HG02938 (cell line): ENCODE measurements at regions not wholly inside any gene's neighbourhood (a gene's known extent, or its start where the extent isn't known, plus 50 kb on each side); places are given as distances from the start of the nearest gene placed in this dataset.

Experiments
- ATAC-seq: cut with Tn5 transposase; IDR thresholded peaks from one replicate; pipeline ENCODE4 v1.9.1; 2021; ENCODE audit warnings: mild to moderate bottlenecking, moderate library complexity; ENCODE audit not compliant: unreplicated experiment

DNA sequence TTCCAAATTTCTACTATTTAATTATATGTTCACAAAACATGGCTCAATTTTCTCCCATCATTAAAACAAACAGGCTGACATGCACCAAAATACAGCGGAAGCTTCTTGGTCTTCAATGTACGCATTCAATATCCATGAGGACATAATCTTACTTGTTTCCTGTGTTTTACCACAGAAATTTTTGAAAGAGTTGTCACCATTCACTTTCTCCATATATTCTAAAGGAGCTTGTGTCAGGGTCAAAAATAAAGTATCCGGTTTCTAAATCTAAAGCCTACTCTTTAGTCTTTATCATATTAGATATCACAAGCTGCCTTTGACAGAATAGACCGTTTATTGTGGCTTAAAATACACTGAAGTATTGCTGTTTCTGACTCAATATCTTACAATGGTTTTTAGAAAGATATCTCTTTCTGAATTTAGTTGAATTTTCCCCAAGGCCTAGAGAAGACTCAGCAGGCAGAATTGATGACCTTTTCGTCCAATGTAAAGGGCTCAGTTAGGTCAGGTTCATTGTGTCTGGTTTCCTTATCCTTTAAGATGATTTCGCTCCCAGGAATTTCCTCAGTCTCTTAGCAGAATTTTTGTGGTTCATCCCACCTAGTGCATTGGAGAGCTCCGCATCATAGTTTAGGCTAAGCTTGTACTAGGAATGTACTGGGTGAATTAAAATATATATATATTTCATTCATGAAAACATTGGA lies 717.2 kb downstream of the NCAM2 start:
- ATAC-seq, result no peak

DNA sequence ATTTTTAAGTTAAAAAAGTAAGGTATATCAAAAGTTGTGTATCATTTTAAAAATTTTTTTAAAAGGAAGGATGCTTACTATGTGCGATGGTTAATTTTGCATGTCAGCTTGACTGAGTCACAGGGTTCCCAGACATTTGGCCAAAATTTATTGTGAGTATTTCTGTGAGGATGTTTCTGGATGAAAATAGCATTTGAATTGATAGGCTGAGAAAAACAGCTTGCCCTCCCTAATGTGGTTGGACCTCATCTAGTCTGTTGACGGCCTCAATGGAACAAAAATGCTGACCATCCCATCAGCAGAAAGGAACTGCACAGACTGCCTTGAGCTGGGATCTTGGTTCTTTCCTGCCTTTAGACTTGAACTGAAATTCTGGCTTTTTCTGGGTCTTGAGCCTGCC lies 724.5 kb downstream of the NCAM2 start:
- no peak for ATAC-seq

DNA sequence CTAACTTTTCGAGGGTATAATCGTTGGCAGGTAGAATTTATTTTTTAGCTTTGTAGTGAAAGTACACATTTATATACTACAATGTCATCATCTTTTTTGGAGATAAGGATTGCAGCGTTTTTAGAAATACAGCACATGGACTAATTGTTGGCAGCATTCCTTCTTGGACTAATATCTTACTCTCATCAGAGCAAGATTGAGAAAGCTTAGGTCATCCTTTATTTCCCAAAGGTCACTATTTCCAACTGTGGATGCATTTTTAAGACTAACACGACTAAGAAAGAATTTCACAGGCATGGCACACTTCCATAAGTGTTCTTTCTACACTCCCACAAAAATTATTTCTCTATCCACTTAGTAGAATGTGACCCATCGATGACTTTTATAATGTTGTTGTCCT lies 732.3 kb downstream of the NCAM2 start:
- no peak for ATAC-seq

DNA sequence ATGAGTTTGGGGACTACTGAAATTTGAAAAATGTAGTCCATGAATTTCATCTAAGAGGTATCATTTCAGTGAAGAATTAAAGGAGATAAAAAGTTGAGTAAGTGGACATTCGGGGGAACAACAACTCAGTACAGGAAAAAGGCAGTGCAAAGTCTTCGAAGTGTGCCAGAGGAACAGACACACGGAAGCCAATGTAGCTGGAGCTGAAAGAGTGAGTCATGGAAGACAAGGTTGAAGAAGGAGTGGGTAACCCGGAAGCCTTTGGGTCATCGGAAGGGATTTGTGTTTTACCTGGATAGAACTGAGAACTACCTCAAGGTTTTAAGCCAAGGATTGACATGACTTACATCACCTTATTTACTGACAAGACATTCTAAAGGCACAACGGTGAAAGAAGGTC lies 733.4 kb downstream of the NCAM2 start:
- ATAC-seq, result no peak

DNA sequence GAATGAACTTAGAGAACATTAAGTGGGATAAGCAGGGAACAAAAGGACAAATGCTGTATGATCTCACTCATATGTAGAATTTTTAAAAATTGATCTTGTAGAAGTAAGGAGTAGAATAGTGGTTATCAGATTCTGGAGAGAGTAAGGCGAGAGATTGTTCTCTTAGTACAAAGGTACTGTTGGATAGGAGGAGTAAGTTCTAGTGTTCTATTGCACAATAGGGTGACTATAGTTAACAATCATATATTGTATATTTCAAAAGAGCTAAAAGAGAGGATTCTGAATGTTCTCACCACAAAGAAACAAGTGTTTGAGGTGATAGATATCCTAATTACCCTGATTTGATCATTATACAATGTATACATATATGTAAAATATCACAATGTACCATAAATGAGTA lies 735.9 kb downstream of the NCAM2 start:
- ATAC-seq, result no peak

DNA sequence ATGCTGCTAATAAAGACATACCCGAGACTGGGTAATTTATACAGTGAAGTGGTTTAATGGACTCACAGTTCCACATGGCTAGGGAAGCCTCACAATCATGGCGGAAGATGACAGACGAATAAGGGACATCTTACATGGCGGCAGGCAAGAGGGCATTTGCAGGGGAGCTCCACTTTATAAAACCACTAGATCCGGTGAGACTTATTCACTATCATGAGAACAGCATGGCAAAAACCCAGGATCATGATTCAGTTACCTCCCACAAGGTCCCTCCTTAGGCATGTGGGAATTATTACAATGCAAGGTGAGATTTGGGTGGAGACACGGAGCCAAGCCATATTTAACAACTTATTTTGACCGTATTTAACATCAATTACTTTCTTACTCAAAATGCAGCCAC lies 739.0 kb downstream of the NCAM2 start:
- no peak for ATAC-seq

DNA sequence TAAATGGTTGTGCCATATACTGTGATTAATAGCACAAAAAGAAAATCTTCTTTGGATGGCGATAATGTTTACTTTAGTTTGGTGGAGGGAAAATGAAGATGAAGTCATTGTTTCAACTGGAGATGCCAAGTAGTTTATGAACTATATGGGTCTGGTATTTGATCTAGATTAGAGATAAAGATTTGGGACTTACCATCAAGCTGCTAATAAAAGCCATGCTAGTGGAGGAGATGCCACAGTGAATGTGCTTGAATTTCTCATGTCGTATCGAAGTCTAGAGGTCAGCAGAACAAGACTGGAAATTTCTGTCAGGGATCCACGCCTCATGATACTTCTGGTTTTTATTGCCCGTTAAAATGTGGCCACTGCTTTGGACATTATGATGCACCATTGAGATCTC lies 742.0 kb downstream of the NCAM2 start:
- no peak for ATAC-seq

DNA sequence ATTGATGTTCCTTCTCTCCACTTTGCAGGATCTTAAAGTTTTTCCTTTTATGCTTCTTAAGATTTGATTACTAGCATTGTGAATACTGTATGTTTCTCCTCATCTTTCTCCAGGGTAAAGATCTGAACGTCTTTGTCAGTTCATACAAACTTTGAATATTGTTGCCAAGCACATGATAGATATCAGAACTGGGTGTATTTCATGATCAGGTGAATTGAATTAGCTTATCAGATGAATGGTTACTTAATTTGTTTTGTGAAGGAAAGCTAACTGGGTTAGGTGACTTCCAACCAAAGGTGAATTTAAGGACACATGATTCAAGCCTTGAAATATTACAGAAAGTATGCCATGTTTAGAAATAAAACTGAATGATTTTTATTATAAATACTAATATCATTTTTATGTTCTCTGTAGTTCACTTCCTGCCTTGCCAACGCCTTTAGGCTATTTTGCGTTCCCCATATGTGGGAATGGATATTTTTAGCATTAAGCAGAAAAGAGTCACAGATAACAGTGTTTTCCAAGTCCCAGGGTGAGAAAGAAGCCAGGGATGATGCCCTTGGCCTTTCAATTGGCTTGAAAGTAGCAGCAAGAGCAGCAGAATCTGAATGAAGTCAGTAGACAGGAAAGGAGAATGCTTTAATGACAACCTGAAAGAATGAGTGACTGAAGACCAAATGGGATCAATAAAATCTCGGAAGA lies 752.1 kb downstream of the NCAM2 start:
- ATAC-seq, result no peak

DNA sequence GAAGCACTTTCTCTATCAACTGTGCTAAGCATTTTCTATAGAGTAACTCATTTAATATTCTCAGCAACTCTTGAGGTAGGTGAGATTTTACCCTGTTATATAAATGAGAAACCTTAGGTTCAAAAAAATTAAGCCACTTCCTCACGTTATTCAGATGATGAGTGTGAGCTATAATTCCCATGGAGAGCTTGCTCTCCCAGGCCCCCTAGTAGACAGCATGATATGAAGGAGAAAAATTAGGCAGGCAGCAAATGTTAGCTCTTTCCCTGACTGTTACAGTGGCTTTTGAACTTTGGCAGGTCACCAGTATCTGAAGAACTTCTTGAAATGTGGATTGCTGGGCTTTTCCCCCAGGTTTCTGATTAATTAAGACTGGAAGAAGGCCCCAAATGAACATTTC lies 753.1 kb downstream of the NCAM2 start:
- no peak for ATAC-seq

DNA sequence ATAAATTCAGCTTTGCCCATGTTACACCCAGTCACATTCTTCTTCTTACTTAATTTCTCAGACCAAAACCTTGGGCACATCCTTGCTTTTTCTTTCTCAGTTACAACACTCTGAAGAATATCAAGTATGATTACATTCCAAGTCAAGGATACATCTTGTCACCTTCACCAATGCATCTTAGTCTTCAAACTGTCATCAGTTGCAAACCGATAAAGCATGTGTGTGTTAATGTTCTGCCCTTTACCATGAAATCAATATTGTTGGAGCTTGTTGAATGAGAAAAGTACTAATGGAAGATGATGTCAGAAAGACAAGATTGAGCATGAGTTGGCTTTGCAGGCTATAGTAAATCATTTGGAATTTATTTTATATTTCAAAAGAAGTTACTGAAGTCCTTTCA lies 764.6 kb downstream of the NCAM2 start:
- ATAC-seq, result no peak

DNA sequence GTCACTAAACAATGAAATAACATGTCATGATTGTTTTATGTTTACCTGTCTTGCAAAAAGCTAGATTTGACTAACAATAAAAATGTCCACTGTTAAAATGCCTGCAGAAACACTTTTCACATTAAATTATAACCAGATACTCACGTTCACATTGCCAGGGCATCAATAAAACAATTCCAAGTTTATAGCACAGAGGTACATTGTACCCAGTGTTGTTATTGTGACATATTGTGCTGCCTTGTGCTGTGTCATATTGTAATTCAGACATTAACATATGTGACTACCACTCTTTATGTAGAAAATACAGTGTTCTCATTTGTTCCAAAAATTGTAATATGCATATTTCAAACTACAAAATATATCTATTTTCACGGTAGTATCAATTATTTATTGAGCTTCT lies 766.1 kb downstream of the NCAM2 start:
- no peak for ATAC-seq

DNA sequence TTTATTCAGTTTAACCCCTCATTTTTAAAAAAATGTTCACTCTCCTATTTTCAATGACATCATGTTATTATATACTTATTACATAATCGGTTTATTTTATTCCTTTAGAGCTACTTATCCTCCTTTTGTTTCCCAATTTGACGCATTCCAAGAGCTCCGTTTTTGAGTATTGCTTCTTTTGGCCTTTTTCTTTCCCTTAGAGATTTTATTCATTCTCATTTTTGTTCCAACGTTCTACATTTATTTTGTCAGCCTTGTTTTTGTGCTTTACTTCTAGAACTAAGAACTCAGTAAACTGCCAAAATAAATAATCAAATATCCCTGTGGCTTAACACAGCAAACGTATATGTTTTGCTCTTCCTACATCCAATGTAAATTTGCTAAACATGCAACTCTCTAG lies 769.1 kb downstream of the NCAM2 start:
- ATAC-seq, result no peak

DNA sequence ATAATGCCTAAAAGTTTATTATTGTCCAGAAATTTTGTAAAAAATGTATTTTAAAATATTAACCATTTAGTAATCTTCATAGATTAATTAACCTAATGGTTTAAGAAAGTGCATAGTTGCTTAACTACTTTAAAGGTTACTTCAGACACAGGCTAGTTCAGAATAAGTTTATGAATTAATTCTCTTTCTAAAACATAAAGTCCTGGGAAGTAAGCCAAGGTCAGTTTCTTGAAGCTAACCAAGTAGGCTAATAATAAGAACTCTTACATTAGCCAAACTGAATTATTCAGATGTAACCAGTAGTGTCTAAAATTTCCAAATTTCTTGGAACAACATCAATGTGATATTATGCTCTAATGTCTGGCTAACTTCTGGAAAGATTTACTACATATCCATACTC lies 790.4 kb downstream of the NCAM2 start:
- no peak for ATAC-seq

DNA sequence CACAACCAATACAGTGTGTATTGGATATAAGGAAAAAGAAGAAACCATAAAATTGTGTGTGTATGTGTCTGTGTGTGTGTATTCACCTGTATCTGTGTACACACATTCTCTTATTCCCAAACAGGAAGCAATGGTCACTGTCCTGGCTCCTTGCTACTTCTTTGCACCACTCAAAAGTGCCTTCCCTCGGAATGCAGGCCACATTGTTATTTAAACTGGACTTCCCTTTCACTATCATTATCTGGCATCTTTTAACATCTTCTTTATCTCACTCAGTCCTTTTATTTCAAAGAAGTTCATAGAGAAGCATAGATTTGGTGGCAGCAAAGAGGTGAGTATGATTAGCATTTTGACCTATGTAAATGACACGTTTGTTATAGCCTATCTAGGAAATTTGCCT lies 803.7 kb downstream of the NCAM2 start:
- ATAC-seq, result no peak

DNA sequence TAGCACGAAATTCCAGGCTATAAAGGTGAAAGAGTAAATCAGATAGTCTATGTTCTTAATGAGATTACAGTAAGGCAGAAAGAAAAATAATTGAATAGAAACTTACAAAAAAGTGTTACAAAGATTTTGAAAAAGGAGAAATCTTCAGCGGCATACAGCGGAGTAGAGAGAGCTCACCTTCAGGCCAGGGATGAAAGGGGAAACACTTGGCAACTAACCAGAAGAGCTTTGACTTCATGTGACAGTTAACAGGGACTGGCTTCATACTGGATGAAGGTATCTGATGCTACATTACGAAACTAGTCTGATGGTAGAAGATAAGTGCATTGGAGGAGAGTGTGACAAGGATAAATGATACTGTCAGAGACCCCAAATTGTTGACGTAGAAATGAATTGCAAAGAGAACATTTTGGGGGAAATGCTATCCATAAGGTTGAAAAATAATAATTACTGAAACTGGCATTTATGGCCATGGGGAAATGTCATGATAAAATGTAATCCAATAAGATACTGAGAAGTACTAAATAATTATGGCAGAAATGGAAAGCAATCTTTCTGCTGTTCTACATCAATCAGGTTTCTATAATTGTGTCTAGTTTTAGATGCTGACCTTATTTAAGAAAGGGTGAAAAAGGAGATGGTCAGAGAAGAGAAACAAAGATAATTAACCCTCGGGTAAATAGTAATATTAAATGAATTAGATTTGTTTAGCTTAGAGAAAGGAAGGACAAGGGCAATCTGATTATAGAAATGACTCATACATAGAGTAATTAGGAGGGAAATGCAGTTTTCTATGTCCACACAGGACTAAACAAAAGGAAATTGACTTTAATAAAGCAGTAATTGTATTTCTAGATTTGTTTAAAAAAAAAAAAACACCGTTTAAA lies 808.7 kb downstream of the NCAM2 start:
- ATAC-seq, result no peak

DNA sequence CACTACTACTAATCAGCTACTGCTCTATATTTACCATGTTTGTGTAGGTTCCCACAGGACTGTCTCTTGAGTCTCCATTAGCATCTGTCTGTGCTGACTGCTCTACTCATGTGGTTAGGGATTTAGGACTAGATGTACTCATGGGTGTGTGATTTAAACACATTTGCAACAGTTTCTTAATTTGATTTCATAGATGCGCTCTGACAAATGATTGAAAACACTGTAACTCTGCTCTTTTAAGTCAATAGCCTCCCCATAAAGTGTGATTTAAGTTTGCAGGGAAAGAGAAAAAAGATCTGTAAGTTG lies 809.3 kb downstream of the NCAM2 start:
- ATAC-seq, result no peak

DNA sequence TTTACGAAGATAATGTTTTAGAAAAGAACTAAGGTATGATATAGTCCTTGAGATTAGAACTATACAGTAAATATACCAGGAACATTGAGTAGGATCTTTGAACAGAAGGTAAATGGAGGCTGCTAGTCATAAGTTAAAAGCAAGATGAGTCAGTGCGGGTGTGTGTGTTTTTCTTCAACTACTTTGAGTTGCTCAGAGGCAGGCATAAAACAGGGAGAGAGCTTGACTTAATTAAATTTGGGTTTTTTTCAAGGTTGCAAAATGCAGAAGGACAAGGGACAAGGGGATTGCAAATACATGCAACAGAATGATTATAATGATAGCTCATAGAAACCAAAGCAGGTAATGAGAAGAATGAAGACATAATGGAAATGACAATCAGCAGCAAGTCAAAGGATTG lies 815.1 kb downstream of the NCAM2 start:
- no peak for ATAC-seq

DNA sequence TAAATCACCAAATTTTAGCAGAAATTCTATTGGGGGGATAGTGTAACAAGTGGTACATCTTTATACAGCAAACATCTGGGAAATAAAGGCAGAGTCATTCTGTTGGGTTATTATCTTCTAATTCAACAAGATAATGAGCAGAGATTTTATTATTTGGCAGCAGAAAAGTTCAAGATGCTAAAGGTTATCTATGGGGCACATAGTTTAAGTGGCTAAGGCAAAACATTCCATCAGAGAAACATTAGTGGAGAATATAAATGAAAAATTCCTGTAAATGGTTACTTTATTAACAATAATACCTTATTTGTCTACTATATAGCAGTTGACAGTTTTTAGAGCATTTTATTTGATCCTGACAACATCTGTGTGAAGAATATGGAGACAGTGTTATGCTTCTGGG lies 815.7 kb downstream of the NCAM2 start:
- ATAC-seq, result no peak

DNA sequence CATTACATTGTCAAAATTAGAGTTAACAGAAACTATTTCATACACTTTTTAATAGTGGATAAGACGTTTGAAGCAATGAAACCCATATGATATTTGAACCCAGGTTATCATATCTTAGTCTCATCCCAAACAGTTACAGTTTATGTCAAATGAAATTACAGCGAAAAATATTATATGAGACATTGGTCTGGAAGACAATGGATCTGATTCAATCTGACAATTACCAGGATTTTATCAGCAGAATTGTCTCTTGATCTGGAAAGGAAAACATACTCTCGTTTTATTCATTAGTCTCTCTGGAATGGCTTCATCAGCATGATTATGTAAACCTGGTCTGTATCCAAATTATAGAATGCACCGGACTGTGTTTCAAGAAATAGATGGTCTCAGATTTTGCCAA lies 818.6 kb downstream of the NCAM2 start:
- no peak for ATAC-seq

DNA sequence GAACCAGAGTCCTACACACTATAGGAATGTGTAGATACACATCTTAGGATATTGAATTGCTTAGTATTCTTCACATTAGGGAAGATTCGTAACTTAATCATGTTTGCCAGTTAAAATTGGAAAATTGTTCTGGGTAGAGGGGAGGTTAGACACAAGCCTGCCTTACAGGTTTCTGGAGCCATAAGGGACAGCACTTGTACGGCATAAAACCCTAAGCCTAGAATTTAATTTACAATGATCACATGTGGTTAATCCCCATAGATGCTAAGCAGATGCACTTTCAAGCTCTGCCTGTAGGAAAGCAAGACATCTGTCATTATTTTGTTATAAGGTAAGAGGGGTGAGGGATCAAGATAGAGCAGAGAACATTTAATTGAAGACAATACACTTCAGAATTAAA lies 820.7 kb downstream of the NCAM2 start:
- ATAC-seq, result no peak

DNA sequence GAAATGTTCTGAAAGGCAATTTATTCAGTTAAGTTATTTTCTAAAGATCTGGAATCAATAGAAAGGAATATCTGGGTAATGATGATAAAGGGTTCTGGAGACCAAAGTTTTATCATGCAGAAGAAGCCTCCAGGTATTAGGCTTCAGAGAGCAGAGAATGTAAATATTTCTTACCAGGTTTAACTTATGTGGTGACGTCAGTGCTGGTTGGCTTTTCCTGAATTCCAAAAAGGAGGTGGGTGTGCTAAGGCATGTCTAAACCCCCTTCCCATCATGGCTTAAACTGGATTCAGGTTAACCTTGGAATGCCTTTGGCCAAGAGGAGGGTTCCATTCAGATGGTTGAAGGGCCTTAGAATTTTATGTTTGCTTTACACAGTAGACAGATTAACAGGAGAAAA lies 829.9 kb downstream of the NCAM2 start:
- ATAC-seq, result no peak

DNA sequence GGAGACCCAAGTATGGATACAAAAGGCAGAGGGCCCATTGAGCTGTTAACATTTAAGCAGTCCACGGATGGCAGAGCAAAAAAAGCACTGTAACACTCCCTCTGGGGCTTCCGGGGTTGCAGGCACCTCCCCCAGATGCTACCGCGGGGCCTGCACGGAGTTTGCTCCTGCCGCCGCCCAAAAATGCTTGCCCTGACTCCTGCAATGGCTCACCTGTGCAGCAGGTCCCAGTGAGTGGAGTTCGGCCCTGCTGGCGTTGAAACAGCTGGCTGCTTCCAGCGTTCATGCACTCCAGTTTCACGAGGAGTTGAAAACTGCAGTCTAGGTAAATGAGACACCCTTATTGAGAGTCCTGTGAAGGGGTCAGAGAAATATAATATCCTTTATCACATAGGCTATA lies 832.8 kb downstream of the NCAM2 start:
- ATAC-seq, result no peak
